ENCODE measurements at regions not wholly inside any gene's neighbourhood (a gene's known extent, or its start where the extent isn't known, plus 50 kb on each side); places are given as distances from the start of the nearest gene placed in this dataset.
"Not testable (repeated sequence)": the region's sequence is repeated elsewhere in the genome, so short reads cannot be mapped to it uniquely, and the experiment has no call there.

- DNase-seq, result no peak
Observed at GRCh38 chrX:125202591-125203248, 117.0 kb upstream of the TEX13C start.

GRCh38 chrX:125203365-125203736 is 116.3 kb upstream of the TEX13C start:
- no peak for DNase-seq

- DNase-seq, result peak; percentile 60
Observed at GRCh38 chrX:125203737-125204578, 115.7 kb upstream of the TEX13C start.

GRCh38 chrX:125204681-125205132 is 115.0 kb upstream of the TEX13C start:
- no peak for DNase-seq

GRCh38 chrX:125205133-125205917 is 114.3 kb upstream of the TEX13C start:
- peak; percentile 67 for DNase-seq

GRCh38 chrX:125205918-125206665 is 113.6 kb upstream of the TEX13C start:
- peak; percentile 17 for DNase-seq

GRCh38 chrX:125210146-125210545 is 109.5 kb upstream of the TEX13C start:
- DNase-seq, result no peak

GRCh38 chrX:125219852-125220251 is 99.8 kb upstream of the TEX13C start:
- DNase-seq, result no peak

- no peak for DNase-seq
Observed at GRCh38 chrX:125236955-125237354, 82.7 kb upstream of the TEX13C start.

GRCh38 chrX:125248931-125249330 is 70.7 kb upstream of the TEX13C start:
- DNase-seq, result no peak

GRCh38 chrX:125255759-125256158 is 63.9 kb upstream of the TEX13C start:
- not testable (repeated sequence) for DNase-seq

GRCh38 chrX:125262836-125263235 is 56.8 kb upstream of the TEX13C start:
- DNase-seq, result no peak

GRCh38 chrX:125266153-125266660 is 53.5 kb upstream of the TEX13C start:
- DNase-seq, result no peak
